MV-4-11 (cell line): ENCODE measurements at regions not wholly inside any gene's neighbourhood (a gene's known extent, or its start where the extent isn't known, plus 50 kb on each side); places are given as distances from the start of the nearest gene placed in this dataset.
"Not testable (repeated sequence)": the region's sequence is repeated elsewhere in the genome, so short reads cannot be mapped to it uniquely, and the experiment has no call there.

Experiments used
- DNase-seq: peaks from one replicate; lab custom pipeline; 2025; lab: John Stamatoyannopoulos, UW

- no peak for DNase-seq
These were observed 197.7 kb downstream of the BCAS1 start for GRCh38 chr20:53872561-53873229.

- DNase-seq, result no peak
These were observed 198.3 kb downstream of the BCAS1 start for GRCh38 chr20:53872081-53872541.

GRCh38 chr20:53871541-53871940, 198.9 kb downstream of the BCAS1 start:
- DNase-seq, result no peak

- DNase-seq, result no peak
These were observed 199.7 kb downstream of the BCAS1 start for GRCh38 chr20:53870426-53871315.

GRCh38 chr20:53869466-53870258, 200.7 kb downstream of the BCAS1 start:
- DNase-seq, result peak; percentile 79

GRCh38 chr20:53867741-53868351, 202.5 kb downstream of the BCAS1 start:
- DNase-seq, result no peak

GRCh38 chr20:53866794-53867740, 203.3 kb downstream of the BCAS1 start:
- DNase-seq, result peak; percentile 54

- DNase-seq, result peak; percentile 23
These were observed 204.2 kb downstream of the BCAS1 start for GRCh38 chr20:53865901-53866793.

- DNase-seq, result not testable (repeated sequence)
These were observed 205.4 kb downstream of the BCAS1 start for GRCh38 chr20:53864765-53865683.

- not testable (repeated sequence) for DNase-seq
These were observed 206.3 kb downstream of the BCAS1 start for GRCh38 chr20:53863923-53864641.

GRCh38 chr20:53863535-53863922, 206.9 kb downstream of the BCAS1 start:
- not testable (repeated sequence) for DNase-seq

- DNase-seq, result not testable (repeated sequence)
These were observed 207.4 kb downstream of the BCAS1 start for GRCh38 chr20:53863039-53863438.

GRCh38 chr20:53862490-53862889, 207.9 kb downstream of the BCAS1 start:
- DNase-seq, result not testable (repeated sequence)

- not testable (repeated sequence) for DNase-seq
These were observed 208.3 kb downstream of the BCAS1 start for GRCh38 chr20:53862136-53862397.

- peak; percentile 13 for DNase-seq
These were observed 210.7 kb downstream of the BCAS1 start for GRCh38 chr20:53859684-53860083.

- not testable (repeated sequence) for DNase-seq
These were observed 211.4 kb downstream of the BCAS1 start for GRCh38 chr20:53859009-53859408.

- DNase-seq, result not testable (repeated sequence)
These were observed 211.9 kb downstream of the BCAS1 start for GRCh38 chr20:53858516-53858915.

GRCh38 chr20:53857723-53858236, 212.6 kb downstream of the BCAS1 start:
- no peak for DNase-seq
